ENCODE measurements at regions not wholly inside any gene's neighbourhood (a gene's known extent, or its start where the extent isn't known, plus 50 kb on each side); places are given as distances from the start of the nearest gene placed in this dataset.

DNA sequence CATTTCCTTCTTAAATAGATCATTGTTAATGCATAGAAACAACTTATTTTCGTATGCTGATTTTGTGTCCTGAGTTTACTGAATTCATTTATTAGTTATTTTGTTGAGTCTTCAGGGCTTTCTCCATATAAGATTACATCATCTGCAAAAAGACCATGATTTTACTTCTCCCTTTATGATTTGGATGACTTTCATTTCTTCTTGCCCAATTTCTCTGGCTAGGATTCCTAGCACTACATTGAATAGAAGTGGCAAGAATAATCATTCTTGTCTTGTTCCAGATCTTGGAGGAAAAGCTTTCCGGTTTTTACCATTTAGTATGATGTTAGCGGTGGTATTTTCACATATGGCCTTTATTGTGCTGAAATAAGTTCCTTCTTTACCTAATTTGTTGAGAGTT lies 303.0 kb upstream of the RTL1 start:
- TF ChIP-seq POLR2A (IDR thresholded peaks at IDR 0.05) (no peak), CTCF (IDR thresholded peaks at IDR 0.05) (no peak)
